GM19328 (cell line): ENCODE measurements at regions not wholly inside any gene's neighbourhood (a gene's known extent, or its start where the extent isn't known, plus 50 kb on each side); places are given as distances from the start of the nearest gene placed in this dataset.

Experiments
- ATAC-seq: cut with Tn5 transposase; IDR thresholded peaks from one replicate; pipeline ENCODE4 v1.9.1; 2021; ENCODE audit warnings: mild to moderate bottlenecking, moderate library complexity; ENCODE audit not compliant: unreplicated experiment

GRCh38 chr15:62625429-62626033, 417.0 kb upstream of the TPM1 start:
- ATAC-seq = no peak

DNA sequence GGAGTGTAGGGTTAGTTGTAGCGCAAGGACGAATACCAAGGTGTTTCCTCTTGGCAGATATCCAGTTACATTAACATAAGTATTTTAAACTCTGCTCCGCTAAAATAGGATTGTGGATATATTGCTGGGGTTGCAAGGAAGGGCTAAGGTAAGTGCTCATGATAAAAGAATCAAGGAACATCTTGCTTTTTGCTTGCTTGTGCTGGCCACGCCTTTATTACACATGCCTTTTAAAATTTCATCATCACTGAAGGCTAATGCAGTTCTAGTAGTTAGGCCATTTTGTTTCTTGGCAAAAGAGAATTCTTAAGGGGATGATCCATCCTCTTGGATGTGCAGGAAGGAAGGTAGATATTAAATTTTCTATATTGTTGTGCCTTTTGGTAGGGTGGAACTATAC, 415.6 kb upstream of the TPM1 start:
- no peak for ATAC-seq

DNA sequence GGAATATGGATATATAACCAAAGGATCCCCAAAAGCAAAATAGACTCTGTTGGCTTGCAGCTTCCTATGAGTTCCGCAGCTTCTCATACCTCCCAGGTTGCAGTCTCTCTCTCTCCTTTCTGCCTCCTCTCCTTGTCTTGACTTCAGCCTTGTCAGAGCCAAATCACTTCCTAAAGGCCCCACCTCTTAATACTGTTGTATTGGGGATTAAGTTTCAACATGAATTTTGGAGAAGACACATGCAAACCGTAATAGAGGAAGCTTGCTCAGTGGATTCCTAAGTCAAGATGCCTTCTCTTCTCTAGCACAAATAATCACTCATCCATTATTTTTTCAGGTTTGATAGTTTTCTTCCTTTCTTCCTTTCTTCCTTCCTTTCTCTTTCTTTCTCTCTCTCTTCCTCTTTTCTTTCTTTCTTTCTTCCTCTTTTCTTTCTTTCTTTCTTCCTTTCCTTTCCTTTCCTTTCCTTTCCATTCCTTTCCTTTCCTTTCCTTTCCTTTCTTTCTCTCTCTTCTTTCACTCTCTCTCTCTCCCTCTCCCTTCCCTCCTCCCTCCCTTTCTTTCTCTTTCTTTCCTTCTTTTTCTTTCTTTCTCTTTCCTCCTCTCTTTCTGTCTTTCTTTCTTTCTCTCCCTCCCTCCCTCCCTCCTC, 411.3 kb upstream of the TPM1 start:
- ATAC-seq = no peak

DNA sequence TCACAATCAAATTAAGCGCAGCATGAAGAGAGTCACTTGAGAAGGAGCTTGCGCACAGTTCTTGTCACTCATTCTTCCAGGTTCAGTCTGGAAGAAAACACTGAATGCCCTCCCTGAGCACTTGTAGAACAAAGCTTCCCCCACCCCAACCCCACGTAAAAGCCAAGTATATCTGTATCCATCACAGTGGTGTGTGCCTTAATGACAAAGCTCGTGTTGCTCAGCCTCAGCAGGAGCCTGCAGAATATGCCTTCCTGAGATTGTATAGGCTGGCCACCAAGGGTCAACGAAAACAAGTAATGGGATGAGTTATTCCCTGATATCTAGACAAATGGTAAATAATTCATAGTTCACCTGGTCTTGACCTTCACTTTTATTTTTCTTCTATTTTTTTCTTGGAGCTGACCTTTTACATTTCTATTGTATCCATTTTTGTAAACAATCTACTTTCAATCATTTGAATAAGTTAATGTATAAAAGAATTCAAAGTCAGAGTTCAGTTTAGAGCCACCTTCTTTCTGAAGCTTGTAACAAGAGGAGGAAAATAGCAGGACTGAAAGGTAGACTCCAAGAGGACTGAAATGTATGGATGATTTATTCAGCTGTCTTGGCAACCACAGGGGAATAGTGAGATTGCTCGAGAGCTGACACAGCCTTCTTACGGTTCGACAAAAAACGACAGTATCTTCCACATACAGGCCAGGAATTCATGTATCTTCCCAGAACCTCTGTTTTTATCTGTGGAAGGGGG, 405.5 kb upstream of the TPM1 start:
- ATAC-seq = no peak

GRCh38 chr15:62637574-62637897, 405.0 kb upstream of the TPM1 start:
- no peak for ATAC-seq

DNA sequence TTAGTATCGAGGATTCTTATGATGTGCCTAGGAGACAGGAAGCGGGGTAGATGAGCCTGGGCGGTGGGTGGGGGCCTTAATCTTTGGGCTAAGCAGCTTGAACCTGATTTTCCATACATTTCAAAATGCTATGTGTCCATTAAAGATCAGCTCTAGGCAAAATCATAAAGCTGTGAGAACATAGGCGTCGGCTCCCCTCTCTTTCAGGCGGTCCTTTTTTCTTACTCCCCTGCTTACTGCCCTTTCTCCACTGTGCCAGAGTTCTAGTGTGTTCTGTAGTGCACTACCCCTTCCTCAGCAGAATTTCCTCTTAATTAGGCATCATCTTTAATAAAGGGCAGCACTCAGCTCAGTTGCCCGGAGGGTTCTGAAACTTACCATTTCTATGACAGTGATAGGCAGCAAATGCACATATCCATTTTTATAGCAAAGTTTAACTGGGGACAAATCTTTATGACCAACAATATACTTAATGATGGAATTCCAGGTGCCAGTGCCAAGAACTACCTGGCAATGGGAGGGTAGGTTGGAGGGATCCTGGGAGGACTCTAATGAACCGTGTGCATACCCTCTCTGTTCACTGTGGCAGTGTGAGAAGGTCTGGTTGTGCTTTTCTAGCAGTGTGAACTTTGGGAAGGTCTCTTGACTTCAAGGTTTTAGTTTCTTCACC, 404.5 kb upstream of the TPM1 start:
- no peak for ATAC-seq

DNA sequence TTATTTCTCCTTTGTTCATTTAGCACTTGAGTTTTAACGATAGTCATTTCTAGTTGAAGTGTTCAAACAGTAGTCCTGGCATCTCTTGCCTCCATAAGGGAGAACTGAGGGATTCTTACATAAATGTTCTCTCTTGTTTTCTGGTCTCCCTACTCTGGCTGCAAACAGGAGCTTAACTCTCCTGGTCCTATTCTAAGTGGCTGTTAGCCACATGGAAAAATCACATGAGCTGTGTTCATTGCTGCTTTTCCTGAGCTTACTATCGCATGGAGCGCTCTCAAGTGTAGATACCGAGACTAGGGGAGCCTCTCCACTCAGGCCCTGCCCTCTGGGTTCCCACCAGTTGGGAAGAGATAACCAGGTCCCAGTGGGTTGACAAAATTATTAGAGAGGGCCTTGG, 403.1 kb upstream of the TPM1 start:
- no peak for ATAC-seq

DNA sequence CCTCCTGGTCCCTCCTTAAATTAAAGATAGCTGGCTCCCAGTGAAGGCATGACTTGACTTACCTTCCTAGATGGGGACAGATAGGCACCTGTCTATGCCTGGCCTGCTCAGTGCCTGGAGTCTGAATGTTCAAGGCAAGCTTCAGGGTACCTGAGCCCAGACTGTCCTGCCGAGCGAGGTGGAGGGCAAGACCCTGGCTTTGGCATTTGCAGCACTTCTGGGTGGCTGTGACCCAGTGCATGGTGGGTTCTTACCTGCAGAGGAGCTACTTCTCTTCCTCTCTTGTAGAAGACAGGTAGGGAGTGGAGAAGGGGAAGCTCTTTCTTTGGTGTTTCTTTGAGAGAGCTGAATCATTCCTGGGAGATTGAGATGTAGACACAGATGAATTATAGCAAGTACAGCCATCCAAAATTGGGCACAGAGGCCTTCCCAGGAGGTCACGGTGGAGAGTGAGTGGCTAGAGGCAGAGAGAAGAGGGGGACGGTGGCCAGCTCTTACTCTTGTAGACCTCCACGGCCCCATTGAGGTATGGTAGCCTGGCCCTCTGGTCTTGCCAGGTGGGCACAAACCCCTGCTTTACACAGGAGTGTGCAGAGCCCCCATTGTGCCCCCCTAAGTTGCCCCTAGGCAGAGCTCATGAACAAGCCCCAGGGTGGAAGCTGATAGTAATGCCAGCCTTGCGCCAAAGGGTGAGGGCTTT, 402.5 kb upstream of the TPM1 start:
- no peak for ATAC-seq

GRCh38 chr15:62641825-62642224, 400.7 kb upstream of the TPM1 start:
- ATAC-seq = no peak

- ATAC-seq = no peak
These were observed 399.0 kb upstream of the TPM1 start for GRCh38 chr15:62643572-62643971.

- ATAC-seq = no peak
These were observed 398.2 kb upstream of the TPM1 start for GRCh38 chr15:62644216-62644888.

DNA sequence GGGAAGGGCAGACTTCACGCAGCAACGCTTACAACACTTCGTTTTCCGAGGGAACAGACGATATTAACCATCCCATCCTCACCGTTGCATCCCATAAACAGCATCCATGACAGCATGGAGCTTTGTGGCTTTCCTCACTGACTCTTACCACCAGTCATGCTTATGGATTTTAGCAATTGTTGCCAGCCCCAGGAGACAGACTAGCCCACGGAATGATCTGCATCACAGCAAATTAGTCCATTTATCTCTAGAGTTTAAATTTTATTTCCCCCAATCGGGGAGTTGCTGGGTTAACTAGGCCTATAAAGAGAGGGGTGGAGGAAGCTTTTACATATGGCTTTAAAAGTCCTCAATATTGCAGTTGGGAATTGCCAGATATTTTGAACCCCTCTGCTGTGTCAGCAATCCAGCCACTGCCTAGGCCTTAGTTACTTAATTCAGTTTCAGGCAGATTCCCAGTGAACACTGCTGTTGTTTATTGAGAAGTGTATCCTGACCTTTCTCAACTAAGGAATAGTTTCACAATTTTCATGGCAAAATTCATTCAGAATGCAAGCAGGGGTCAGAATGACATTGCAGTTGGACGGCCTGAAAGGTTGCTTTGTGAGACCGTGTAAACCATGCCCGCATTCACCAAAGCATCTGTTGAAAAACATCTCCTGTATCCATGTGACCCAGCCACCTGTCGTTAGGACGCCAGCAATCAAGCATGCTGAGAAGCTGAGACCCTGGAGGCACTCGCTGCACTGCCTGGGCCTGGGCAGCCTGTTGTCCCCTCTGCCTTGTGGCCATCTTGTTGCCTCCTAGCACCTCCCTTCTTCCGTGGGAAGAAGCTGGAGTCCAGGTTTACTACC, 397.4 kb upstream of the TPM1 start:
- ATAC-seq = no peak

DNA sequence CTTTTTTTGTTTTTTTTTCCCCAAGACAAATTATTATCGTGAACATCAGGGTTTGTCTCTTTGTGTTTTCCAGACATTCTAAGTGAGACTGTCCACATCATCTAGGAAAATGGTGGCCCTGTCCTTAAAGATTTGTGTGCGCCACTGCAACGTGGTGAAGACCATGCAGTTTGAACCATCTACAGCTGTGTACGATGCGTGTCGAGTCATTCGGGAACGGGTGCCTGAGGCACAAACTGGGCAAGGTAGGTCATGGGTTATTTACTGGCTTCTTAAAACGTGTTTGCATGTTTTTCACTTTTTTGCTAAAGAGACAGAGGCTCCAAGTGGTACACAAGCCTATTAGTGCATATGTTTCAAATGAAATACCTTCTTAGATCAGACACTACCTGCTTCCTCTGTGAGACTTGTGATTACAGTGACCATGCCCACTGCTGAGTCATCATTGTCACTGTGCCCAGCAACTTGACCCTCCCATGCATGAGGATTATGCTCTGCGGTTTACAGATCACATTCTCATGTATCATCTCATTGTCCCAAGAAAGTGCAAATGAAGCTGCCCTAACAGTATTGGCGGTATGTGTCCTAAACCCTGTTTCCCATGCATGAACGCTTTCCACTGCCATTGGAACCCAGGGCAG, 395.2 kb upstream of the TPM1 start:
- ATAC-seq = no peak

DNA sequence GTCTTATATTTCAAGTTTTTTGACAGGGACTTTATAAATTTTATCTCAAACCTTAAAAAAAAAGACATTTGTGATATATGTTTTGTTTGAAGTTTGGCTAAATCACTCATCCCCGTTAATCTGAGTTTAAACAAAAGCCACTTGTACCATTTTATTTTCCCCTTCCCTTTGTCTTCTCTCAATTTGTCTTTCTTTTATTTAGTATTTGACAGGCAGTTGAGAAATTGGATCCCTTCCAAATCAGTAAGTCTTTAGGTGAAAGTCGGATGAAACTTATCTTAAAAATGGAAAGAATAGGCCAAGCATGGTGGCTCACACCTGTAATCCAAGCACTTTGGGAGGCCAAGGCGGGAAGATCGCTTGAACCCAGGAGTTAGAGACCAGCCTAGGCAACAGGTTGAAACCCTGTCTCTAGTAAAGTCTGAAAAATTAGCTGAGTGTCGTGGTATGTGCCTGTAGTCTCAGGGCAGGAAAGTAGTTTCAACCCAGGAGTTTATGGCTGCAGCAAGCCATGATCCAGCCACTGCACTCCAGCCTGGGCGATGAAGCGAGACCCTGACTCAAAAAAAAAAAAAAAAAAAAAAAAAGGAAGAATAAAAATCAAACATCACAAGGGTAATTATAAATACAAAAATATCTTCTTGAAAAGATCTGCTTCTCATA, 394.6 kb upstream of the TPM1 start:
- ATAC-seq = no peak

- no peak for ATAC-seq
These were observed 393.6 kb upstream of the TPM1 start for GRCh38 chr15:62648954-62649353.

DNA sequence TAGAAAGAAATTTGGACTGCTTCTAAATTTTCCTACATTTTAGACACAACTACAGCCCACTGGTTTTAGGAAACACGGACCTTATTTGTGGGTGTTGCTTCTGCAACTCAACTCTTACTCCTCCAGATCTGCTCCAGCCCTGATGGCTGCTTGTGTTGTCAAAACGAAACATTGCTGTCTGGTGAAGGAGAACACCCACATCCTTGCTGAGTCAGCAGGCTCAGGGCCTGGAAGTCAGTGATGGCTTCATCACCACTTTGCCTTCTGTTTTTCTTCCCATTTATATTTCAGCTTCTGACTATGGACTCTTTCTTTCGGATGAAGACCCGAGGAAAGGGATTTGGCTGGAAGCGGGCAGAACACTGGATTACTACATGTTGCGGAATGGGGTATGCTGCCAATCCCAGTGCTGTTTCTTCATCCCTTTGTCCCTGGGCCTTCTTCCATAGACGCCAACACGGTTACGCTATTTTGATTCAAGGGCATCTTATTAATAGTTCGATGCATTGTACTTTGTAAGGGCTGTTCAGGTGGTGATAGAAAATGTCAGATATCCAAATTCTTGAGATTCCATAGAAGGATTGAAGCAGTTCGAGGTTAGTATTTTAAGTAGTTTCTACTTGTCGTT, 392.6 kb upstream of the TPM1 start:
- ATAC-seq = no peak

DNA sequence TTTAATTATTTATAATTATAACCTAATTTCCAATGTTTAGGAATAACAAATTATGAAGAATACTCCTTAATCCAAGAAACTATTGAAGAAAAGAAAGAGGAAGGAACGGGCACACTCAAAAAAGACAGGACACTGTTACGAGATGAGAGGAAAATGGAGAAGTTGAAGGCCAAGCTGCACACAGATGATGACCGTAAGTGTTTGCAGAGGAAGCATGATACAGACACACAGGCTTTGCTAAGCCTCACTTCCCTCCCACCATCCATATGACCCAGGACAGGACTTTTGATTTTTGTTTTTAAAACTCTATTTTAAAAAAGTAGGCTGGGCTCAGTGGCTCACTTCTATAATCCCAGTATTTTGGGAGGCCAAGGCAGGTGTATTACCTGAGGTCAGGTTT, 389.4 kb upstream of the TPM1 start:
- no peak for ATAC-seq

GRCh38 chr15:62656071-62656470, 386.5 kb upstream of the TPM1 start:
- ATAC-seq = no peak
